ENCODE measurements at regions not wholly inside any gene's neighbourhood (a gene's known extent, or its start where the extent isn't known, plus 50 kb on each side); places are given as distances from the start of the nearest gene placed in this dataset.

DNA sequence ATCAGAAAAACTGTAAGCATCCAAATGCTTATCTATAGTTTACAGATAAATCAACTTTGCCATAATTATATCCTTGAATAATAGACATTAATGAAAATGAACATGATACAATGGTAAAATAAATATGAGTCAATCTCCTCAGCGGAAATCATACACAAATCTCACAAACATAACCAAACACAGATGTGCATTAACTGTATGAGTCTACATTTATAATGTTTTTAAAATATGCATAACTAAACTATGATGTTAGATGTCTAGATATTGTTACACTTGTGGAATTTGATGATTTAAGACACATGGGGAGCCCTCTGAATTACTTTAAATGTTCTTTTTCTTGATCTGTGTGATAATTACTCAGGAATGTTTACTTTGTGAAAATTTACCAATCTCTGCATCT lies 951.2 kb downstream of the TECRL start:
- no peak for TF ChIP-seq CTCF (conservative IDR thresholded peaks at IDR 0.05; ENCODE audit: low read depth, low read length)
- no peak for TF ChIP-seq MAZ (IDR thresholded peaks at IDR 0.05; ENCODE audit: borderline replicate concordance, low read depth, low read length)
- TF ChIP-seq POLR2A (IDR thresholded peaks at IDR 0.05; ENCODE audit: low read depth, low read length), result no peak
- no peak for TF ChIP-seq CEBPB (IDR thresholded peaks at IDR 0.05; ENCODE audit: low read depth, low read length)
- no peak for TF ChIP-seq USF2 (IDR thresholded peaks at IDR 0.05; ENCODE audit: low read depth, low read length)
- TF ChIP-seq MXI1 (IDR thresholded peaks at IDR 0.05; ENCODE audit: borderline replicate concordance, low read depth, low read length), result no peak
- no peak for TF ChIP-seq CHD1 (IDR thresholded peaks at IDR 0.05; ENCODE audit: low read depth, low read length)
- no peak for TF ChIP-seq SMC3 (IDR thresholded peaks at IDR 0.05; ENCODE audit: low read depth, low read length)
- no peak for TF ChIP-seq MAFK (IDR thresholded peaks at IDR 0.05; ENCODE audit: low read depth, low read length)
- TF ChIP-seq RAD21 (IDR thresholded peaks at IDR 0.05; ENCODE audit: low read length), result no peak
- TF ChIP-seq RFX5 (IDR thresholded peaks at IDR 0.05; ENCODE audit: low read depth, low read length), result no peak
- no peak for TF ChIP-seq NFE2L2 (IDR thresholded peaks at IDR 0.05; ENCODE audit: low read depth, low read length)
- no peak for TF ChIP-seq RCOR1 (IDR thresholded peaks at IDR 0.05; ENCODE audit: insufficient replicate concordance, low read length)
- TF ChIP-seq FOS (IDR thresholded peaks at IDR 0.05; ENCODE audit: low read depth, low read length), result no peak

All from IMR-90 (cell line).